ENCODE measurements at regions not wholly inside any gene's neighbourhood (a gene's known extent, or its start where the extent isn't known, plus 50 kb on each side); places are given as distances from the start of the nearest gene placed in this dataset.

- TF ChIP-seq CTCF (conservative IDR thresholded peaks at IDR 0.05; ENCODE audit: low read length): no peak
- no peak for TF ChIP-seq EZH2phosphoT487 (IDR thresholded peaks at IDR 0.05; ENCODE audit: borderline replicate concordance, low read depth, low read length)
Measured at GRCh38 chr2:224320660-224321059, 81.2 kb downstream of the FAM124B start.

Data from OCI-LY7 (cell line).